Mesothelial cell of epicardium (in vitro differentiated cells): ENCODE measurements at regions not wholly inside any gene's neighbourhood (a gene's known extent, or its start where the extent isn't known, plus 50 kb on each side); places are given as distances from the start of the nearest gene placed in this dataset.

Experiments used
- DNase-seq, 2 experiments: peaks; one replicate each; pipeline ENCODE4 v3.0.0; 2021; ENCODE audit warnings: low spot score in 2 of 2; ENCODE audit not compliant: unreplicated experiment in 2 of 2
- H3K27ac Mint-ChIP-seq: 2 replicates; pipeline ENCODE4 v1.8.0; 2021; ENCODE audit warnings: mixed read lengths
- H3K27me3 Mint-ChIP-seq: 2 replicates; pipeline ENCODE4 v1.8.0; 2021; ENCODE audit warnings: low read depth, mixed read lengths
- H3K36me3 Mint-ChIP-seq: 2 replicates; pipeline ENCODE4 v1.8.0; 2021; ENCODE audit warnings: mixed read lengths
- H3K4me1 Mint-ChIP-seq: 2 replicates; pipeline ENCODE4 v1.8.0; 2021; ENCODE audit warnings: mixed read lengths
- H3K4me3 Mint-ChIP-seq: 2 replicates; pipeline ENCODE4 v1.8.0; 2021; ENCODE audit warnings: mild to moderate bottlenecking, moderate library complexity, mixed read lengths
- H3K9me3 Mint-ChIP-seq: 2 replicates; pipeline ENCODE4 v1.8.0; 2021; ENCODE audit warnings: mixed read lengths
- CTCF ChIP-seq: fragments of 200-600 bp; sonication (generic); IDR thresholded peaks from one replicate; pipeline ENCODE4 v1.5.0; 2021; ENCODE audit warnings: antibody characterized with exemption; ENCODE audit not compliant: unreplicated experiment

- H3K4me3 Mint-ChIP-seq: no peak overlapping the region
- H3K27me3 Mint-ChIP-seq: no peaks in the 10 kb centered on the region
- H3K4me1 Mint-ChIP-seq: peaks cover 17% of the 10 kb centered on the region
- no peak for TF ChIP-seq CTCF
- DNase-seq: no peak
- peaks cover 36% of the 10 kb centered on the region for H3K9me3 Mint-ChIP-seq
- H3K27ac Mint-ChIP-seq: no peak overlapping the region
- peaks cover 6% of the 10 kb centered on the region for H3K36me3 Mint-ChIP-seq
These were observed 130.3 kb upstream of the PFN2 start for GRCh38 chr3:150101016-150101415.

- H3K36me3 Mint-ChIP-seq: peaks cover 6% of the 10 kb centered on the region
- H3K27me3 Mint-ChIP-seq: no peaks in the 10 kb centered on the region
- H3K4me1 Mint-ChIP-seq: no peaks in the 10 kb centered on the region
- no peak for DNase-seq
- H3K4me3 Mint-ChIP-seq: no peak overlapping the region
- H3K27ac Mint-ChIP-seq: no peak overlapping the region
- no peak for TF ChIP-seq CTCF
- peaks cover 36% of the 10 kb centered on the region for H3K9me3 Mint-ChIP-seq
These were observed 127.9 kb upstream of the PFN2 start for GRCh38 chr3:150098621-150099020.

DNA sequence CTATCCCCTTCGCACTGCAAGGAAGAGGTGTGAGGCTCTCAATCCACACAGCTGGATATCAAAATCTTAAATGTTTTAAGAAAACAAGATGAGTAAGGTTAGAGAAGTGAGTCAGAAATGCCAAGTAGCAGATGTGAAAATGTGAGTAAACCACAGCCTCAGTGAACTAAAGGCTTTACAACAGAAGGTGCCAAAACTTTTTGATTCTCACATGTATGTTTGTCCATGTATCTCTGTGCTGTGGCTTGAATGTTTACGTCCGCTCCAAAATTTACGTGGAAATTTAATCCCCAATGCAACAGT, 126.8 kb upstream of the PFN2 start:
- Mint-ChIP-seq H3K27me3 (no peaks in the 10 kb centered on the region), H3K36me3 (peaks cover 6% of the 10 kb centered on the region), H3K4me3 (no peak overlapping the region), H3K27ac (no peak overlapping the region), H3K9me3 (peaks cover 28% of the 10 kb centered on the region), H3K4me1 (no peaks in the 10 kb centered on the region)
- no peak for DNase-seq
- TF ChIP-seq CTCF: no peak

- no peak for DNase-seq
- H3K36me3 Mint-ChIP-seq: peaks cover 4% of the 10 kb centered on the region
- no peaks in the 10 kb centered on the region for H3K27me3 Mint-ChIP-seq
- no peaks in the 10 kb centered on the region for H3K4me1 Mint-ChIP-seq
- H3K9me3 Mint-ChIP-seq: peaks cover 24% of the 10 kb centered on the region
- no peak for TF ChIP-seq CTCF
- H3K4me3 Mint-ChIP-seq: no peak overlapping the region
- H3K27ac Mint-ChIP-seq: no peak overlapping the region
These were observed 126.2 kb upstream of the PFN2 start for GRCh38 chr3:150096700-150097587.

DNA sequence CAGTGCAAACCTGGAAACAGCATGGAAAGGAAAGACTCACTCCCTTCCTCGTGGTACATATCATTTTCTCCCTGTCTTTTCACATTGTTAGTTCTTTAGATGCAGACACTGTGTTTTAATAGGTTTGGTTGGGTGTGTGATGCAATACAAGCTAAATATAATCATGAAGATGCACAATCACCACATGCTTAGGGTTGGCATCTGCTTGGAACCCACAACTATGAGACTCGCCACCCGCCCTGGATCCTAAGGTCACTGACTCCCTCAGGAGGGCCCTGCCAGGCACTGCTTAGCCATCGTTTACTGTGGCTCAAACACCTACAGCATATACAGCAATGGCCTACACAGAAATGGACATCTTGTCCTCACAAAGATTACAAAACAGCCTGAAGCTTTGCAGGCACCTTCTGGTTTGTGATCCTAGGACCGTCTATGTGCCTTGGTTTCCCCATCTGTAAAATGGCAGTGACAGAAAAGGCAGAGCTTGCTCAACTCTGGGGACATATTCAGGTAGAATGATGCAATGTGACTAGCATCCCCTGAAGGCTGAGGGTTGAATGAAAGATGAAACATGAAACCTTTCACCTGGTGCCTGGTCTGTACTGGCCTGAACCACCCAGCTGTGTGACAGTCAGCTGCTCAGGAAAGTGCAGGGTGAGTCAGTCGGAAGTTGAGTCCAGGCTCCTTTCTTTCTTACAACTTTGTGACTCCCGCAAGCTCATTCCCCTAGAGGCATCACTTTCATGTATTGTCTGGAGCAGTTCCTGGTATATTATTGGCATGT, 123.6 kb upstream of the PFN2 start:
- no peak overlapping the region for H3K27ac Mint-ChIP-seq
- peaks cover 2% of the 10 kb centered on the region for H3K9me3 Mint-ChIP-seq
- no peak overlapping the region for H3K4me3 Mint-ChIP-seq
- no peaks in the 10 kb centered on the region for H3K36me3 Mint-ChIP-seq
- no peaks in the 10 kb centered on the region for H3K27me3 Mint-ChIP-seq
- DNase-seq: no peak
- no peak for TF ChIP-seq CTCF
- H3K4me1 Mint-ChIP-seq: no peaks in the 10 kb centered on the region
